SK-N-MC (cell line): ENCODE measurements at regions not wholly inside any gene's neighbourhood (a gene's known extent, or its start where the extent isn't known, plus 50 kb on each side); places are given as distances from the start of the nearest gene placed in this dataset.

Source experiments
- DNase-seq: peaks from one replicate; pipeline ENCODE4 v3.0.0-alpha.2; 2011; ENCODE audit warnings: low read depth, low spot score
- H3K27ac ChIP-seq: fragments of 200-600 bp; sonication (generic); 2 replicates; pipeline ENCODE4 v1.5.1; 2016; ENCODE audit warnings: mixed run types
- H3K36me3 ChIP-seq: fragments of 200-600 bp; sonication (generic); 2 replicates; pipeline ENCODE4 v1.6.1; 2017; ENCODE audit warnings: antibody characterized with exemption, low read length, mixed read lengths; ENCODE audit not compliant: insufficient read depth
- H3K4me3 ChIP-seq: fragments of 200-600 bp; sonication (generic); 2 replicates; pipeline ENCODE4 v1.5.1; 2016
- H3K9ac ChIP-seq: fragments of 200-600 bp; sonication (generic); 2 replicates; pipeline ENCODE4 v1.8.0; 2017; ENCODE audit warnings: mixed run types, mixed read lengths; ENCODE audit not compliant: insufficient read length
- H3K9me3 ChIP-seq: fragments of 200-600 bp; sonication (generic); 2 replicates; pipeline ENCODE4 v1.6.1; 2017; ENCODE audit warnings: low read depth, mild to moderate bottlenecking, antibody characterized with exemption, low read length, moderate library complexity, mixed read lengths
- EZH2 ChIP-seq: fragments of 200-600 bp; sonication (generic); IDR thresholded peaks from one replicate; pipeline ENCODE4 v1.6.1; 2017; ENCODE audit warnings: antibody characterized with exemption
- FOXP2 ChIP-seq: optimal IDR thresholded peaks from 2 replicates; pipeline ENCODE3; 2011; ENCODE audit warnings: mild to moderate bottlenecking, moderate library complexity; ENCODE audit not compliant: insufficient read depth; ENCODE audit errors: extremely low read length, control extremely low read depth
- POLR2AphosphoS5 ChIP-seq: IDR thresholded peaks from 2 replicates; pipeline ENCODE4 v1.6.1; 2012; ENCODE audit warnings: mild to moderate bottlenecking, low read depth, low read length, borderline replicate concordance

- DNase-seq = no peak
- Histone ChIP-seq H3K9me3 (no peaks in the 10 kb centered on the region), H3K36me3 (no peaks in the 10 kb centered on the region), H3K4me3 (no peak overlapping the region), H3K27ac (no peak overlapping the region), H3K9ac (no peak overlapping the region)
- no peak for TF ChIP-seq FOXP2
- no peak for TF ChIP-seq EZH2
- no peak for TF ChIP-seq POLR2AphosphoS5
Measured at GRCh38 chr14:34270361-34270760, 191.7 kb downstream of the SPTSSA start.

- no peaks in the 10 kb centered on the region for H3K9me3 ChIP-seq
- TF ChIP-seq FOXP2 = no peak
- TF ChIP-seq EZH2 = no peak
- no peak for TF ChIP-seq POLR2AphosphoS5
- DNase-seq = no peak
- H3K27ac ChIP-seq = no peak overlapping the region
- no peaks in the 10 kb centered on the region for H3K36me3 ChIP-seq
- H3K9ac ChIP-seq = no peak overlapping the region
- H3K4me3 ChIP-seq = no peak overlapping the region
Measured at GRCh38 chr14:34266344-34266743, 195.7 kb downstream of the SPTSSA start.

GRCh38 chr14:34262127-34262910, 199.7 kb downstream of the SPTSSA start:
- no peak for DNase-seq
- TF ChIP-seq POLR2AphosphoS5 (no peak), EZH2 (no peak), FOXP2 (no peak)
- no peaks in the 10 kb centered on the region for H3K36me3 ChIP-seq
- H3K27ac ChIP-seq = no peak overlapping the region
- H3K9ac ChIP-seq = no peak overlapping the region
- H3K9me3 ChIP-seq = no peaks in the 10 kb centered on the region
- H3K4me3 ChIP-seq = no peak overlapping the region

- Histone ChIP-seq H3K9ac (no peak overlapping the region), H3K4me3 (no peak overlapping the region), H3K9me3 (no peaks in the 10 kb centered on the region), H3K27ac (no peak overlapping the region), H3K36me3 (no peaks in the 10 kb centered on the region)
- no peak for DNase-seq
- TF ChIP-seq FOXP2 (no peak), EZH2 (no peak), POLR2AphosphoS5 (no peak)
Measured at GRCh38 chr14:34259996-34260395, 202.0 kb downstream of the SPTSSA start.

- Histone ChIP-seq H3K9me3 (no peaks in the 10 kb centered on the region), H3K9ac (no peak overlapping the region), H3K27ac (no peak overlapping the region), H3K4me3 (no peak overlapping the region), H3K36me3 (no peaks in the 10 kb centered on the region)
- TF ChIP-seq POLR2AphosphoS5 = no peak
- no peak for TF ChIP-seq FOXP2
- TF ChIP-seq EZH2 = no peak
- no peak for DNase-seq
Measured at GRCh38 chr14:34258318-34258717, 203.7 kb downstream of the SPTSSA start.

- Histone ChIP-seq H3K9ac (no peak overlapping the region), H3K27ac (no peak overlapping the region), H3K36me3 (no peaks in the 10 kb centered on the region), H3K9me3 (no peaks in the 10 kb centered on the region), H3K4me3 (no peak overlapping the region)
- TF ChIP-seq POLR2AphosphoS5 (no peak), FOXP2 (no peak), EZH2 (no peak)
- no peak for DNase-seq
Measured at GRCh38 chr14:34257505-34257904, 204.5 kb downstream of the SPTSSA start.

- Histone ChIP-seq H3K9me3 (no peaks in the 10 kb centered on the region), H3K9ac (no peak overlapping the region), H3K4me3 (no peak overlapping the region), H3K36me3 (no peaks in the 10 kb centered on the region), H3K27ac (no peak overlapping the region)
- DNase-seq = no peak
- TF ChIP-seq POLR2AphosphoS5 = no peak
- no peak for TF ChIP-seq EZH2
- TF ChIP-seq FOXP2 = no peak
Measured at GRCh38 chr14:34256223-34256622, 205.8 kb downstream of the SPTSSA start.

- no peak for DNase-seq
- Histone ChIP-seq H3K27ac (no peak overlapping the region), H3K9me3 (no peaks in the 10 kb centered on the region), H3K9ac (no peak overlapping the region), H3K36me3 (no peaks in the 10 kb centered on the region), H3K4me3 (no peak overlapping the region)
- TF ChIP-seq FOXP2 (no peak), EZH2 (no peak), POLR2AphosphoS5 (no peak)
Measured at GRCh38 chr14:34254571-34254970, 207.5 kb downstream of the SPTSSA start.

- no peaks in the 10 kb centered on the region for H3K9me3 ChIP-seq
- H3K4me3 ChIP-seq = no peak overlapping the region
- no peak overlapping the region for H3K9ac ChIP-seq
- no peaks in the 10 kb centered on the region for H3K36me3 ChIP-seq
- DNase-seq = no peak
- TF ChIP-seq EZH2 = no peak
- no peak for TF ChIP-seq FOXP2
- TF ChIP-seq POLR2AphosphoS5 = no peak
- H3K27ac ChIP-seq = no peak overlapping the region
Measured at GRCh38 chr14:34254031-34254430, 208.0 kb downstream of the SPTSSA start.
